OCI-LY3 (cell line): ENCODE measurements at regions not wholly inside any gene's neighbourhood (a gene's known extent, or its start where the extent isn't known, plus 50 kb on each side); places are given as distances from the start of the nearest gene placed in this dataset.

Source experiments
- CTCF ChIP-seq: fragments of 200-600, 300-600 bp; sonication (generic); IDR thresholded peaks from 2 replicates; pipeline ENCODE4 v1.5.1; 2014; ENCODE audit warnings: antibody characterized with exemption, low read length, low read depth
- EZH2phosphoT487 ChIP-seq: fragments of 200-600 bp; shearing (Covaris generic); IDR thresholded peaks from 2 replicates; pipeline ENCODE4 v1.6.1; 2018; ENCODE audit warnings: antibody characterized with exemption, mixed run types, low read depth

GRCh38 chr3:59310736-59311135 is 260.9 kb upstream of the CFAP20DC start:
- TF ChIP-seq CTCF, result no peak
- no peak for TF ChIP-seq EZH2phosphoT487
